ENCODE measurements at regions not wholly inside any gene's neighbourhood (a gene's known extent, or its start where the extent isn't known, plus 50 kb on each side); places are given as distances from the start of the nearest gene placed in this dataset.

DNA sequence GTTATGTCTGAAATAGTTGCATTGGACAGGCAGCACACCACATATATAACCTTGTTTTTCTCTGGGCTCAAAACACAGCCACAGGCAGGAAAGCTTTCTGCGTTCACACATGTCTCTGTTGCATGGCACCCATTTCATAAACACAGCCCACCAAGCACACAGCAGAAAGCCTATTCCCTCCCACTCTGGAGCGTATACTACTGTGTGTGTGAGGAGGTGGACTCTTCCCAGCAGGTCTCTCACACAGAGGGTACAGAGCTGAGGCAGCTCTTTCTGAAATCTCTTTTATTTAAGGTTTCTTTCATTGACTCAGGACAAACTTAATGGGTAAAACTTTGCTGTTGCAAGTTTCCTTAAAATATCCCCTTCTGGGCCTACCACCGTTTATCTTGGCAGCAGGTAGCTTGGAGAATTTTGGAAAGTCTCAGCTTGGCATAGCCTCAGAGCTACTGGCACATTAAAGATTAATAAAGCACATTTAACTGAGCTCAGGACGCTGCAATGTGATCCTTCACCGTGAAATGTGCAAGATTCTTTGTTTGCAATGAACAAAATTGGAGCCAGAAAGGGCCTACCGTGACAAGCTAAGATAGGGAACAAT lies 105.1 kb upstream of the NCKAP5 start:
- TF ChIP-seq, protein P1, sequence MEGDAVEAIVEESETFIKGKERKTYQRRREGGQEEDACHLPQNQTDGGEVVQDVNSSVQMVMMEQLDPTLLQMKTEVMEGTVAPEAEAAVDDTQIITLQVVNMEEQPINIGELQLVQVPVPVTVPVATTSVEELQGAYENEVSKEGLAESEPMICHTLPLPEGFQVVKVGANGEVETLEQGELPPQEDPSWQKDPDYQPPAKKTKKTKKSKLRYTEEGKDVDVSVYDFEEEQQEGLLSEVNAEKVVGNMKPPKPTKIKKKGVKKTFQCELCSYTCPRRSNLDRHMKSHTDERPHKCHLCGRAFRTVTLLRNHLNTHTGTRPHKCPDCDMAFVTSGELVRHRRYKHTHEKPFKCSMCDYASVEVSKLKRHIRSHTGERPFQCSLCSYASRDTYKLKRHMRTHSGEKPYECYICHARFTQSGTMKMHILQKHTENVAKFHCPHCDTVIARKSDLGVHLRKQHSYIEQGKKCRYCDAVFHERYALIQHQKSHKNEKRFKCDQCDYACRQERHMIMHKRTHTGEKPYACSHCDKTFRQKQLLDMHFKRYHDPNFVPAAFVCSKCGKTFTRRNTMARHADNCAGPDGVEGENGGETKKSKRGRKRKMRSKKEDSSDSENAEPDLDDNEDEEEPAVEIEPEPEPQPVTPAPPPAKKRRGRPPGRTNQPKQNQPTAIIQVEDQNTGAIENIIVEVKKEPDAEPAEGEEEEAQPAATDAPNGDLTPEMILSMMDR (IDR thresholded peaks at IDR 0.05; ENCODE audit: partially characterized antibody, unreplicated experiment) = no peak
- no peaks in the 10 kb centered on the region for H3K9me3 Mint-ChIP-seq (ENCODE audit: unreplicated experiment)
- H3K4me3 Mint-ChIP-seq (ENCODE audit: unreplicated experiment) = no peak overlapping the region
- no peak overlapping the region for H3K27ac Mint-ChIP-seq (ENCODE audit: unreplicated experiment)
- DNase-seq = no peak
- peaks cover 14% of the 10 kb centered on the region for H3K4me1 Mint-ChIP-seq (ENCODE audit: low read depth, unreplicated experiment)
- H3K36me3 Mint-ChIP-seq (ENCODE audit: unreplicated experiment) = no peaks in the 10 kb centered on the region
- no peaks in the 10 kb centered on the region for H3K27me3 Mint-ChIP-seq (ENCODE audit: unreplicated experiment)

DNA sequence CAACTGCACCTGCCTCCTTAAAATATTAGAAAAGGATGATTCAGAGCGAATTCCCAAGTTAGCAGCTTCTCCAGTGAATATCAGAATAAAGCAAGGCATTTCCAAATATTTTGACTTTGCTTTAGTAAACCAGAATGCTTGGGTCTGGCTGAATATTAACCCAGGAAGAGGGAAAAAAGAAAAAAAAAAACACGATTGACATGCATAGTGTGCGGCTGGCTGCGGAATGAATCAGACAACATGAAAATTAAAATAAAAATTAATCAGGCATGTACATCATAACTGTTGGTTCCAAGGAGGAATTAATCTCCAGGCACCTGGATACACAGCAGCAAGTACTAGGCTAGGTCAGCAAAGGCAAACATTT lies 105.8 kb upstream of the NCKAP5 start:
- no peaks in the 10 kb centered on the region for H3K36me3 Mint-ChIP-seq (ENCODE audit: unreplicated experiment)
- peaks cover 14% of the 10 kb centered on the region for H3K4me1 Mint-ChIP-seq (ENCODE audit: low read depth, unreplicated experiment)
- no peak overlapping the region for H3K4me3 Mint-ChIP-seq (ENCODE audit: unreplicated experiment)
- no peaks in the 10 kb centered on the region for H3K27me3 Mint-ChIP-seq (ENCODE audit: unreplicated experiment)
- H3K9me3 Mint-ChIP-seq (ENCODE audit: unreplicated experiment) = no peaks in the 10 kb centered on the region
- TF ChIP-seq, protein P1 (IDR thresholded peaks at IDR 0.05; ENCODE audit: partially characterized antibody, unreplicated experiment) = no peak
- no peak overlapping the region for H3K27ac Mint-ChIP-seq (ENCODE audit: unreplicated experiment)
- no peak for DNase-seq

DNA sequence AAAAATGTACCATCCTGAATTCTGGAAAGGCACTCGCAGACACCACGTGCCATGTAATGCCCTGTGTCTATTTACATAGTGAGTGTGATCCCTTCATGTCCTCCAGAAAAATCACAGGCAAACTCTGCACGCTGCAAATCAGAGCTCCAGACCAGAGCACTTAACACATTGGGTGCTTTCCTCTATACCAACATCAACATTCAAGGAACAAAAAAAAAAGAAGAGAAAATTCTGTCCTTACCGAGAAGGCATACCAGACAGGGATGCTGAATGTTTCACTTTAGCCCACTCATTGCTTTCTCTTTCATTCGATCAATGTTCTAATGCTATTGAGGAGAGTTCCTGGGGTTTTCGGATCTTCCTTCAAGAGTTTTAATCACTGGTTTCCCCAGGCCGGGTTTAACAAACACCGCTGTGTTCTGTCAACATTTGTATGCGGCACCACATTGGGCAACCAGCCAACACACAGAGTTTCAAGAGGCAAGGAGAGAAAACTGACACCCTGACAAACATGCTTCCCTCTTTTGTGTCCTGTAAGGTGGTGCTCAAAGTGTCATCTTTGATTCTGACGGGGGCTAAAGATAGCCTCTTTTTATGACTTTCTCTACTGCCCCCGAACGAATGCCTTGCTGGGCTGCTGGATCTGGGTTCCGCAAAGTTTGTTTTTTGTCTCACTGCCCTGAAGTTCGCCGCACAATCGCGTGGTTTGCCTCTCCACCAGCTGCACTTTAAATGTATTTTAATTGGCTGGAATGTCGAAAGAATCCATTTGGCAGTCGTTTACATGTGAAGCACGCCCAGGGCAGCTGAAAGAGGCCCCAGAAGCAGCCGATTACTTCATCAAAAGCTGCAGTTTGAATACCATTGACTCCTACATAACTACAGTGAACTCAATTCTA lies 106.4 kb upstream of the NCKAP5 start:
- Mint-ChIP-seq H3K4me1 (ENCODE audit: low read depth, unreplicated experiment) (peaks cover 14% of the 10 kb centered on the region), H3K4me3 (ENCODE audit: unreplicated experiment) (peak overlapping the region; percentile 23), H3K27ac (ENCODE audit: unreplicated experiment) (no peak overlapping the region), H3K27me3 (ENCODE audit: unreplicated experiment) (no peaks in the 10 kb centered on the region), H3K9me3 (ENCODE audit: unreplicated experiment) (no peaks in the 10 kb centered on the region), H3K36me3 (ENCODE audit: unreplicated experiment) (no peaks in the 10 kb centered on the region)
- DNase-seq = no peak
- TF ChIP-seq, protein P1 (IDR thresholded peaks at IDR 0.05; ENCODE audit: partially characterized antibody, unreplicated experiment) = no peak

DNA sequence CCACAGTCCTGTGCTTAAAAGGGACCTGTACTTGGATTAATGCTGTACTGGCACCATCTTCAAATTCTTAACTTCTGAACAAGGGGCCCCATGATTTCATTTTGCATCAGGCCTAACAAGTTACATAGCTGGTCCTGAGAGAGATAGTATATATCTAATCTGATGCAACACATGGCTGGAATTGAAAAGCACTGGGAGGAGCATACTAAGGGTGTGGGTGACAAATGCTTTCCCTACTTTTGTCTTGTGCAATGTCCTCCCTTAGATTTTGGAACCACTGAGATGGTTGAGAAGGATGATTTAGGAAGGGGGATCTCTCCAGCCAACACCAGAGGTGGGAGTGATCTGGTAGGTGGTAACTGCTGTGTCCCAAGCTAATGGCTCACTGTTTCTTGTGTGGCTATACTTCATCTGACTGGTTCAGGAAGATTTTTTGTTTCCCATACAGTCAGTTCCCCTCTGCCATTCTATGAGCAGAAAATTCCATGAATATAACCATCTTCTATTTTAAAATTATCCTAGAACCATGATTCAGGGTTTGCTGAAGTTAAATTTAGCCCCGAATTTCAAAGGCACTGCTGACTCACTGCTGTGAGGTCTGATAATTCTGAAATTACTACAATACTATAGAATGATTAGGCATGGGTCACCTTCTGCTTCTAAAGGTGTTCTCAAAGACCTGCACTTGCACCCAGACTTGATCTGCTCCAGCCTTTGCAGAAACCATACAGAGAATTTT lies 108.3 kb upstream of the NCKAP5 start:
- TF ChIP-seq, protein P1 (IDR thresholded peaks at IDR 0.05; ENCODE audit: partially characterized antibody, unreplicated experiment) = no peak
- H3K27ac Mint-ChIP-seq (ENCODE audit: unreplicated experiment) = no peak overlapping the region

More for the DNA sequence above, 108.3 kb upstream of the NCKAP5 start:
- no peaks in the 10 kb centered on the region for H3K36me3 Mint-ChIP-seq (ENCODE audit: unreplicated experiment)
- peaks cover 14% of the 10 kb centered on the region for H3K4me1 Mint-ChIP-seq (ENCODE audit: low read depth, unreplicated experiment)
- no peaks in the 10 kb centered on the region for H3K27me3 Mint-ChIP-seq (ENCODE audit: unreplicated experiment)
- no peaks in the 10 kb centered on the region for H3K9me3 Mint-ChIP-seq (ENCODE audit: unreplicated experiment)
- DNase-seq = no peak
- H3K4me3 Mint-ChIP-seq (ENCODE audit: unreplicated experiment) = no peak overlapping the region

Data from glutamatergic neuron (in vitro differentiated cells).